ENCODE measurements at regions not wholly inside any gene's neighbourhood (a gene's known extent, or its start where the extent isn't known, plus 50 kb on each side); places are given as distances from the start of the nearest gene placed in this dataset.

DNA sequence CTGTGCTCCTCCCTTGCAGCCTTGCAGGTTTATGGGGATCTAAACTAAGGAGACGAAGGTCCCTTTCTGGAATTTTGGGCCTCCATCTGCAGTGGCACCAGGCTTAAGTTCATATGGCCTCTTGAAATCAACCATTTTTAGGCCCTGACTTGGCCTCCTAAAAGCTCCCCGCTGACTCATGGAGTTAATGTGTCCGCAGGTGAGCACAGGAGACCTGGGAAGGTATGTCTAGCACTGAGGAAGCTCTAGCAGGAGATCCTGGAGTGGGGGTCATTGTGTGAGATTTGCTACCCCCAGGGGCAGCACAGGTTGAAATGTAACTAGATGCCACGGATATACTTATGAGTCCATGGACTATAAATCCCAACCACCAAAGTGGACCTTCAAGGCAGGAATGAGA is 95.9 kb upstream of the CELF4 start:
- ChIA-PET CTCF (ENCODE audit: unreplicated experiment) (no interaction called here), POLR2A (no interaction called here)

GRCh38 chr18:37661061-37661460 is 95.5 kb upstream of the CELF4 start:
- DNase-seq (ENCODE audit: low spot score) = no peak
- Histone ChIP-seq H3K79me2 (ENCODE audit: insufficient read depth, low read depth, low read length) (no peaks in the 10 kb centered on the region), H4K20me1 (ENCODE audit: insufficient read depth, low read length) (no peaks in the 10 kb centered on the region), H3K27ac (ENCODE audit: low read depth, low read length, poor library complexity, severe bottlenecking) (no peak overlapping the region), H3K4me1 (ENCODE audit: insufficient read depth, low read length, poor library complexity, severe bottlenecking) (no peaks in the 10 kb centered on the region), H3K4me2 (ENCODE audit: low read length) (no peak overlapping the region), H3K4me3 (ENCODE audit: low read depth, low read length, poor library complexity, severe bottlenecking) (no peak overlapping the region), H3K36me3 (ENCODE audit: insufficient read depth, low read length) (no peaks in the 10 kb centered on the region), H2AFZ (ENCODE audit: low read length) (no peak overlapping the region), H3K9me2 (ENCODE audit: insufficient read depth, low read length) (no peaks in the 10 kb centered on the region), H3K9me3 (ENCODE audit: low read length) (no peaks in the 10 kb centered on the region)
- intact Hi-C loops (cut with micrococcal nuclease; ENCODE audit: unreplicated experiment) = no loop called here
- ChIA-PET CTCF (ENCODE audit: unreplicated experiment) (no interaction called here), POLR2A (no interaction called here)
- BruUV-seq (replicated peaks) = no TSS peak
- TF ChIP-seq, protein P1, sequence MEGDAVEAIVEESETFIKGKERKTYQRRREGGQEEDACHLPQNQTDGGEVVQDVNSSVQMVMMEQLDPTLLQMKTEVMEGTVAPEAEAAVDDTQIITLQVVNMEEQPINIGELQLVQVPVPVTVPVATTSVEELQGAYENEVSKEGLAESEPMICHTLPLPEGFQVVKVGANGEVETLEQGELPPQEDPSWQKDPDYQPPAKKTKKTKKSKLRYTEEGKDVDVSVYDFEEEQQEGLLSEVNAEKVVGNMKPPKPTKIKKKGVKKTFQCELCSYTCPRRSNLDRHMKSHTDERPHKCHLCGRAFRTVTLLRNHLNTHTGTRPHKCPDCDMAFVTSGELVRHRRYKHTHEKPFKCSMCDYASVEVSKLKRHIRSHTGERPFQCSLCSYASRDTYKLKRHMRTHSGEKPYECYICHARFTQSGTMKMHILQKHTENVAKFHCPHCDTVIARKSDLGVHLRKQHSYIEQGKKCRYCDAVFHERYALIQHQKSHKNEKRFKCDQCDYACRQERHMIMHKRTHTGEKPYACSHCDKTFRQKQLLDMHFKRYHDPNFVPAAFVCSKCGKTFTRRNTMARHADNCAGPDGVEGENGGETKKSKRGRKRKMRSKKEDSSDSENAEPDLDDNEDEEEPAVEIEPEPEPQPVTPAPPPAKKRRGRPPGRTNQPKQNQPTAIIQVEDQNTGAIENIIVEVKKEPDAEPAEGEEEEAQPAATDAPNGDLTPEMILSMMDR (conservative IDR thresholded peaks at IDR 0.05; ENCODE audit: low read length) = no peak
- no peak for TF ChIP-seq EZH2phosphoT487 (IDR thresholded peaks at IDR 0.05; ENCODE audit: borderline replicate concordance, low read depth, low read length)

More for the DNA sequence above, 95.9 kb upstream of the CELF4 start:
- Histone ChIP-seq H3K9me3 (ENCODE audit: low read length) (no peaks in the 10 kb centered on the region), H3K36me3 (ENCODE audit: insufficient read depth, low read length) (no peaks in the 10 kb centered on the region), H4K20me1 (ENCODE audit: insufficient read depth, low read length) (no peaks in the 10 kb centered on the region), H3K4me1 (ENCODE audit: insufficient read depth, low read length, poor library complexity, severe bottlenecking) (no peaks in the 10 kb centered on the region), H3K79me2 (ENCODE audit: insufficient read depth, low read depth, low read length) (no peaks in the 10 kb centered on the region), H3K4me3 (ENCODE audit: low read depth, low read length, poor library complexity, severe bottlenecking) (no peak overlapping the region), H3K4me2 (ENCODE audit: low read length) (no peak overlapping the region), H3K9me2 (ENCODE audit: insufficient read depth, low read length) (no peaks in the 10 kb centered on the region), H2AFZ (ENCODE audit: low read length) (no peak overlapping the region), H3K27ac (ENCODE audit: low read depth, low read length, poor library complexity, severe bottlenecking) (no peak overlapping the region)
- intact Hi-C loops (cut with micrococcal nuclease; ENCODE audit: unreplicated experiment) = no loop called here
- no peak for TF ChIP-seq EZH2phosphoT487 (IDR thresholded peaks at IDR 0.05; ENCODE audit: borderline replicate concordance, low read depth, low read length)
- TF ChIP-seq, protein P1 (conservative IDR thresholded peaks at IDR 0.05; ENCODE audit: low read length) = no peak
- DNase-seq (ENCODE audit: low spot score) = no peak
- no TSS peak for BruUV-seq (replicated peaks)

- CTCF ChIA-PET (ENCODE audit: unreplicated experiment) = no interaction called here
- Histone ChIP-seq H3K79me2 (ENCODE audit: insufficient read depth, low read depth, low read length) (no peaks in the 10 kb centered on the region), H3K36me3 (ENCODE audit: insufficient read depth, low read length) (no peaks in the 10 kb centered on the region), H3K9me3 (ENCODE audit: low read length) (no peaks in the 10 kb centered on the region), H3K4me3 (ENCODE audit: low read depth, low read length, poor library complexity, severe bottlenecking) (no peak overlapping the region), H3K4me1 (ENCODE audit: insufficient read depth, low read length, poor library complexity, severe bottlenecking) (no peaks in the 10 kb centered on the region), H2AFZ (ENCODE audit: low read length) (no peak overlapping the region), H3K9me2 (ENCODE audit: insufficient read depth, low read length) (no peaks in the 10 kb centered on the region), H3K4me2 (ENCODE audit: low read length) (no peak overlapping the region), H4K20me1 (ENCODE audit: insufficient read depth, low read length) (no peaks in the 10 kb centered on the region), H3K27ac (ENCODE audit: low read depth, low read length, poor library complexity, severe bottlenecking) (no peak overlapping the region)
- no peak for DNase-seq (ENCODE audit: low spot score)
- intact Hi-C loops (cut with micrococcal nuclease; ENCODE audit: unreplicated experiment) = no loop called here
- TF ChIP-seq EZH2phosphoT487 (IDR thresholded peaks at IDR 0.05; ENCODE audit: borderline replicate concordance, low read depth, low read length) = no peak
- TF ChIP-seq, protein P1 (conservative IDR thresholded peaks at IDR 0.05; ENCODE audit: low read length) = no peak
- POLR2A ChIA-PET = no interaction called here
- no TSS peak for BruUV-seq (replicated peaks)
These were observed 95.1 kb upstream of the CELF4 start for GRCh38 chr18:37660658-37661057.
